CD4-positive, alpha-beta memory T cell (primary cell): ENCODE measurements at regions not wholly inside any gene's neighbourhood (a gene's known extent, or its start where the extent isn't known, plus 50 kb on each side); places are given as distances from the start of the nearest gene placed in this dataset.

Experiments used
- CTCF ChIA-PET: fragments of 350-600 bp; sonication (Branson Sonifier 250); formaldehyde crosslinking; loops from one replicate; lab custom pipeline; 2021; ENCODE audit warnings: inconsistent platforms; ENCODE audit not compliant: partially characterized antibody; lab: Charles Lee
- POLR2A ChIA-PET: fragments of 350-600 bp; sonication (Branson Sonifier 250); formaldehyde crosslinking; loops from one replicate; lab custom pipeline; 2021; ENCODE audit not compliant: partially characterized antibody; lab: Charles Lee
- DNase-seq, 5 donors: peaks; one replicate each; pipeline versions ENCODE4 v3.0.0 to v3.0.0-alpha.2; 2020 to 2022; ENCODE audit warnings: mixed read lengths in 1 of 5
- H3K27ac ChIP-seq: one replicate; pipeline ENCODE4 v1.7.0; 2013; ENCODE audit warnings: low read depth, low read length
- H3K27me3 ChIP-seq: 2 replicates; pipeline ENCODE4 v1.7.0; 2013; ENCODE audit warnings: mild to moderate bottlenecking, low read length, moderate library complexity; ENCODE audit not compliant: insufficient read depth
- H3K36me3 ChIP-seq: 2 replicates; pipeline ENCODE4 v1.7.0; 2013; ENCODE audit warnings: mild to moderate bottlenecking, low read length, moderate library complexity; ENCODE audit not compliant: insufficient read depth
- H3K4me1 ChIP-seq: 2 replicates; pipeline ENCODE4 v1.7.0; 2013; ENCODE audit warnings: mild to moderate bottlenecking, low read length, moderate library complexity; ENCODE audit not compliant: insufficient read depth
- H3K4me3 ChIP-seq, 2 donors: one replicate each; pipeline ENCODE4 v1.7.0; 2013; ENCODE audit warnings: low read length in 2 of 2, mild to moderate bottlenecking in 1 of 2
- H3K9me3 ChIP-seq, 2 donors: one replicate each; pipeline ENCODE4 v1.7.0; 2013; ENCODE audit warnings: low read length in 2 of 2, control low read depth in 1 of 2; ENCODE audit not compliant: control insufficient read depth in 1 of 2
- H3K27ac Mint-ChIP-seq, 7 donors: one replicate each; pipeline ENCODE4 v1.8.0; 2020 to 2021; ENCODE audit warnings: mixed read lengths in 7 of 7, mild to moderate bottlenecking in 6 of 7, inconsistent platforms in 3 of 7, moderate library complexity in 3 of 7
- H3K27me3 Mint-ChIP-seq, 2 donors: one replicate each; pipeline ENCODE4 v1.8.0; 2020 to 2021; ENCODE audit warnings: mixed read lengths in 2 of 2
- H3K36me3 Mint-ChIP-seq, 2 donors: one replicate each; pipeline ENCODE4 v1.8.0; 2020 to 2021; ENCODE audit warnings: mixed read lengths in 2 of 2, inconsistent platforms in 1 of 2, mild to moderate bottlenecking in 1 of 2
- H3K4me1 Mint-ChIP-seq, 4 donors: one replicate each; pipeline ENCODE4 v1.8.0; 2020 to 2021; ENCODE audit warnings: mixed read lengths in 4 of 4, mild to moderate bottlenecking in 1 of 4
- H3K4me3 Mint-ChIP-seq, 8 donors: one replicate each; pipeline ENCODE4 v1.8.0; 2020 to 2021; ENCODE audit warnings: mixed read lengths in 8 of 8, mild to moderate bottlenecking in 7 of 8, moderate library complexity in 6 of 8, inconsistent platforms in 3 of 8
- H3K9me3 Mint-ChIP-seq, 8 donors: one replicate each; pipeline ENCODE4 v1.8.0; 2020 to 2021; ENCODE audit warnings: mixed read lengths in 8 of 8, mild to moderate bottlenecking in 5 of 8, inconsistent platforms in 3 of 8, moderate library complexity in 1 of 8
- intact Hi-C: fragments of 100-400 bp; cut with micrococcal nuclease; formaldehyde crosslinking; loops from one replicate; pipeline ENCODE4 v1.15.1; 2023

DNA sequence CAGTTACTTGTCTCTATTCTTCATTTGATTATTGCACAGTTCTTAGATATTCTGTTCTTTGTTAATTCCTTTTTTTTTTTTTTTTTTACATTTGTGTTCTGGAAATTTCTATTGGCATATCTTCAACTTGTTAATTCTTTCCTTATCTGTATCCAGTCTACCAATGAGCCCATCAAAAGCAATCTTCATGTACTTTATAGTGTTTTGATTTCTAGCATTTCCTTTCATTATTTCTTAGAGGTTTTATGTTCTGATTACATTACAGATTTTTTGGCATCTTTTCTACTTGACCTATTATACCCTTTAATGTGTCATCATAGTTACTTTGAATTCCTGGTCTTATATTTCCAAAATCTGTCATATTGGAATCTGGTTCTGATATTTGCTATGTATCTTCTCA, 2194.8 kb downstream of the PCDH9 start:
- intact Hi-C loops, result no loop called here
- ChIA-PET POLR2A (no interaction called here), CTCF (no interaction called here)
- Mint-ChIP-seq H3K4me3 (no peak overlapping the region), H3K9me3 (peaks cover 0 to 37% (median 16%) of the 10 kb centered on the region in 8 donors), H3K36me3 (no peaks in the 10 kb centered on the region), H3K27ac (no peak overlapping the region), H3K4me1 (no peaks in the 10 kb centered on the region), H3K27me3 (no peaks in the 10 kb centered on the region)
- Histone ChIP-seq H3K9me3 (no peaks in the 10 kb centered on the region), H3K36me3 (no peaks in the 10 kb centered on the region), H3K27ac (no peak overlapping the region), H3K27me3 (no peaks in the 10 kb centered on the region), H3K4me1 (no peaks in the 10 kb centered on the region), H3K4me3 (no peak overlapping the region)
- no peak for DNase-seq

DNA sequence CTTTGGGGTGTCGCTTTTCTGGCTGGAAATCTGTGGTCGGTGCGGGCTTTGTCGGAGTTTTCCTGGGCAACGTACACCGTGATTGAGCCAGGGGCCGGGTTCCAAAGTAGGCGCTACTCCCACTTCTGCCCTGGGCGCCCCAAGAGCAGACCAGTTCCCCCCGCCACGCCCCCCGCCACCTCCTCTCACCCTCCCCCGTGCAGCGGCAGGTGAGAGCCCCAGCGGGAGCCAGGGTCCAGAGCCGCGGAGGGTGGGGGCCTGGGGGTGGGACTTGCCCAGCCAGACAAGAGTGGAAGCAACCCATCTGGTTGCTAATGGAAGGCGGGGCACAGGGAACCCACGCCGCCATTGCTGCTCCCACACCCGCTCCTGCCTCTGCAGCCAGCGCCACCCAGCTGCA, 2195.9 kb downstream of the PCDH9 start:
- intact Hi-C loops, result no loop called here
- Mint-ChIP-seq H3K27ac (no peak overlapping the region), H3K4me1 (no peaks in the 10 kb centered on the region), H3K36me3 (no peaks in the 10 kb centered on the region), H3K4me3 (no peak overlapping the region), H3K9me3 (peaks cover 0 to 40% (median 21%) of the 10 kb centered on the region in 8 donors), H3K27me3 (no peaks in the 10 kb centered on the region)
- no peak overlapping the region for H3K4me3 ChIP-seq
- H3K36me3 ChIP-seq, result no peaks in the 10 kb centered on the region
- no peak for DNase-seq
- ChIA-PET CTCF (no interaction called here), POLR2A (no interaction called here)
- no peaks in the 10 kb centered on the region for H3K4me1 ChIP-seq
- no peaks in the 10 kb centered on the region for H3K27me3 ChIP-seq
- H3K9me3 ChIP-seq, result no peaks in the 10 kb centered on the region
- H3K27ac ChIP-seq, result no peak overlapping the region

DNA sequence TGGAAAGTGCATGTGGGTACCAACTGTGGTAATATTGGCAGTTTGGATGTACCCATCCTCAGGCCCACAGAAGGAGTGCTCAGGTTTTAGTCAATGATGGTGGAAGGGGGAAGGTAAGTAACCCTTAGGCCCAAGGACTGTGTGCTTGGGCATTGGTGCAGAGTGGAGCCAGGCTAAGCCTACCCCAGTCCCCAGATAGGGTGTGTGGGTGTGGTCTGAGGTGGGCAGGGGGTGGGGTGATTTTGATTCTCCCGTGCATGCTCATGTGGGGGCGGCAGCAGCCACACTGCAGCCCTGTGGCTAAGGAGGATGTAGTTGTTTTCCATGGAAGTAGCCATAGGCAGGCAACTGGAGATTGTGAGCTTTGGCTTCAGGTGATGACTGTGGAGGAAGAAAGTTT, 2197.3 kb downstream of the PCDH9 start:
- no peak overlapping the region for H3K27ac Mint-ChIP-seq
- H3K4me3 Mint-ChIP-seq, result no peak overlapping the region
- H3K9me3 ChIP-seq, result no peaks in the 10 kb centered on the region
- H3K9me3 Mint-ChIP-seq, result peaks cover 0 to 43% (median 21%) of the 10 kb centered on the region in 8 donors
- intact Hi-C loops, result no loop called here
- H3K4me3 ChIP-seq, result no peak overlapping the region
- H3K27me3 Mint-ChIP-seq, result no peaks in the 10 kb centered on the region
- DNase-seq, result no peak
- ChIA-PET CTCF (no interaction called here), POLR2A (no interaction called here)
- no peaks in the 10 kb centered on the region for H3K4me1 ChIP-seq
- no peak overlapping the region for H3K27ac ChIP-seq
- no peaks in the 10 kb centered on the region for H3K4me1 Mint-ChIP-seq
- no peaks in the 10 kb centered on the region for H3K36me3 Mint-ChIP-seq
- no peaks in the 10 kb centered on the region for H3K27me3 ChIP-seq
- H3K36me3 ChIP-seq, result no peaks in the 10 kb centered on the region

DNA sequence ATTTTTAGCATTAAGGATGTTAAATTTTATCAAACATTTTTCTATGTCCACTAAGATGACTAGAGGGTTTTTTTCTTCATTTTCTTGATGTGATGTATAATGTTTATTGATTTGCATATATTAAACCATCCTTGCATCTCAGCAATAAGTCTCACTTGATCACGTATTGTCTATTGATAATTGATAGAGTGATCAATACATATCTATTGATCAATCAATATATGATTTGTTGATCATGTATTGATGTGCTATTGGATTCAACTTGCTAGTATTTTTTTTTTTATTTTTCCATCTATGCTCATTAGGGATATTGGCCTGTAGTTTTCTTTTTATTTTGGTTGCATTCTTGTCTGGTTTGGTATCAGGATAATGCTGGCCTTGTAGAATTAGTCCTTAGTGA, 2202.0 kb downstream of the PCDH9 start:
- Histone ChIP-seq H3K27me3 (no peaks in the 10 kb centered on the region), H3K36me3 (no peaks in the 10 kb centered on the region), H3K27ac (no peak overlapping the region), H3K4me1 (no peaks in the 10 kb centered on the region), H3K9me3 (no peaks in the 10 kb centered on the region), H3K4me3 (no peak overlapping the region)
- ChIA-PET CTCF (no interaction called here), POLR2A (no interaction called here)
- no peaks in the 10 kb centered on the region for H3K27me3 Mint-ChIP-seq
- no peak overlapping the region for H3K4me3 Mint-ChIP-seq
- H3K36me3 Mint-ChIP-seq, result no peaks in the 10 kb centered on the region
- no peaks in the 10 kb centered on the region for H3K4me1 Mint-ChIP-seq
- no peak overlapping the region for H3K27ac Mint-ChIP-seq
- DNase-seq, result no peak
- peaks cover 0 to 32% (median 18%) of the 10 kb centered on the region in 8 donors for H3K9me3 Mint-ChIP-seq
- intact Hi-C loops, result no loop called here

DNA sequence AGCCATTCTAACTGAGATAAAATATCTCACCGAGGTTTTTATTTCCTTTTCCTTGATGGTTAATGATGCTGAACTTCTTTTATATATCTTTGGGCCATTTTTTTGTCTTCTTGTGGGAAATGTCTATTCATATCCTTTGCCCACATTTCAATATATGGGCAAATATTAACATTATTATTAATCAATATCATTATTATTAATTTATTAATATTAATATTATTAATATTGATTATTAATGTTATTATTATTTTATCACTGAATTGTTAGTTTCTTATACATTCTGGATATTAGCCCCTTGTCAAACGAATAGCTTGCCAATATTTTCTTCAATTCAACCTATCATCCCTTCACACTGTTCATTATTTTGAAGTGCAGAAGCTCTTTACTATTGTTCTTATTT, 2203.6 kb downstream of the PCDH9 start:
- Histone ChIP-seq H3K4me3 (no peak overlapping the region), H3K4me1 (no peaks in the 10 kb centered on the region), H3K27ac (no peak overlapping the region), H3K36me3 (no peaks in the 10 kb centered on the region), H3K27me3 (no peaks in the 10 kb centered on the region), H3K9me3 (no peaks in the 10 kb centered on the region)
- intact Hi-C loops, result no loop called here
- ChIA-PET CTCF (no interaction called here), POLR2A (no interaction called here)
- no peaks in the 10 kb centered on the region for H3K27me3 Mint-ChIP-seq
- peaks cover 0 to 38% (median 16%) of the 10 kb centered on the region in 8 donors for H3K9me3 Mint-ChIP-seq
- no peak overlapping the region for H3K27ac Mint-ChIP-seq
- H3K4me1 Mint-ChIP-seq, result no peaks in the 10 kb centered on the region
- DNase-seq, result no peak
- no peak overlapping the region for H3K4me3 Mint-ChIP-seq
- no peaks in the 10 kb centered on the region for H3K36me3 Mint-ChIP-seq

DNA sequence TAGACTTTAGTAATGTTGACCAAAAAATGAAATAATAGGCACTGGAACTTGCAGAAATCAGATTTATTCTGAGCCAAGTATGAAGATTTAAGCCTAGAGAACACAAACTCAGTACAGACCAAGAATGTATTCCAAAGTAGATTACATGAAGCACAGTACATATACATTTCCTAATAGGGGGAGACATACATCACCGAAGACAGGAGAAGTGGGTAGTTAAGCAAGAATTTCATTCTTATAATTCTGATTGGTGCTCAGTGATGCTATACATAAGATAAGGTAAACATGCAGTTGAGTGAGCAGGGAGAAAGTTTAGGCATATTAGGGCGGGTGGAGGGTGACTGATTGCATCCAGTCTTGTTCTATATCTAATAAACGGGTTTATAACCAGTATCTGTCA, 2218.8 kb downstream of the PCDH9 start:
- intact Hi-C loops, result no loop called here
- Mint-ChIP-seq H3K4me3 (no peak overlapping the region), H3K27me3 (no peaks in the 10 kb centered on the region), H3K4me1 (no peaks in the 10 kb centered on the region), H3K9me3 (peaks cover 0 to 16% (median 4%) of the 10 kb centered on the region in 8 donors), H3K27ac (no peak overlapping the region), H3K36me3 (no peaks in the 10 kb centered on the region)
- Histone ChIP-seq H3K4me1 (no peaks in the 10 kb centered on the region), H3K4me3 (no peak overlapping the region), H3K27me3 (no peaks in the 10 kb centered on the region), H3K36me3 (no peaks in the 10 kb centered on the region), H3K9me3 (no peaks in the 10 kb centered on the region), H3K27ac (no peak overlapping the region)
- ChIA-PET POLR2A (no interaction called here), CTCF (no interaction called here)
- DNase-seq, result no peak

DNA sequence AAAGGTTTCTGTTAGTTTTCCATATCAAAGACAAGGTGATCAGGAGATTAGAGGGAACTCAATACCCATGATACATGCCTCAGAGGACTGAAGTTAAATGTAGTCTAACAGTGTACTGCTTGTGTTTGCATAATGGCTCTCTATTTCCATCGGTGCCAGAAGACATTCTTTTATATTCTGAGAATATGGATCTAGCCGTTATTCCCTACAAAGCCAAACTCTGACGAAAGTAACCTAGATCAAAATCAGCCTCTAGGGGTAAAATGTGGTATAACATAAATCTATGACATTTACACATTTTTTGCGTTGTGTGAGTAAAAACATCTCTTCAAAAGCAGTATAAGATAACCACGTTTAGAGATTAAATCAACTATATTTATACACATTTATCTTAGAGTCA, 2232.7 kb downstream of the PCDH9 start:
- no peak for DNase-seq
- peaks cover 0 to 18% (median 6%) of the 10 kb centered on the region in 8 donors for H3K9me3 Mint-ChIP-seq
- Histone ChIP-seq H3K27ac (no peak overlapping the region), H3K27me3 (no peaks in the 10 kb centered on the region), H3K4me3 (no peak overlapping the region), H3K4me1 (no peaks in the 10 kb centered on the region), H3K9me3 (no peaks in the 10 kb centered on the region), H3K36me3 (no peaks in the 10 kb centered on the region)
- ChIA-PET POLR2A (no interaction called here), CTCF (no interaction called here)
- no peaks in the 10 kb centered on the region for H3K27me3 Mint-ChIP-seq
- no peaks in the 10 kb centered on the region for H3K36me3 Mint-ChIP-seq
- no peaks in the 10 kb centered on the region for H3K4me1 Mint-ChIP-seq
- intact Hi-C loops, result no loop called here
- H3K4me3 Mint-ChIP-seq, result no peak overlapping the region
- H3K27ac Mint-ChIP-seq, result no peak overlapping the region

DNA sequence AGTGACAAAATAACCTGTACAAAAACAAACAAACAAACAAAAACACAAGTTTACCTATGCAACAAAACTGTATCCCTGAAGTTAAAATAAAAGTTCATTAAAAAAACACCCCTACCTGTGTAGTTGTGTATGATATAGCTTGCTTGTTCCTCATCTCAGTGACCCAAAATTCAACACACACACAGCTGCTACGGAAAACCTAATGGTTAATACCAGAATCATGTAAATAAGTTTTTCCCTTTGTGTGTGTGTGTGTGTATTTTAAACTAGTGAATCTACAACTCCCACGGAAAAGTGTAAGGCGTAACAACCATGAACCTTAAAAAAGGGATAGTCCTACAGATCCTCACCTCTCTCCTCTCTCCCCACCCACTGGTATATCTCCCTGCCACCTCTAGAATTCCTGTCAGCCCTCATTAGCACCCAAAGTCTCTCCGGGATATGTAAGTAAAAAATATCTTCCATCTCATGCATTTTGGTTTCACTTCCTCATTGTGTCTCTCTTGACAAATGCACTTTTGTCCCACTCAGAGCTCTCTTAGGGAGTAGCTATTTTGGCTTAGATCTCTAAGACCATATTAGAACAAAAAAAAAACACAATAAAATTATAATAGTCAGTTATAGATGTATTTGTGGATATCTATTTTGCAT, 2236.5 kb downstream of the PCDH9 start:
- H3K4me3 ChIP-seq, result no peak overlapping the region
- no peaks in the 10 kb centered on the region for H3K4me1 Mint-ChIP-seq
- no peaks in the 10 kb centered on the region for H3K27me3 ChIP-seq
- peaks cover 0 to 18% (median 6%) of the 10 kb centered on the region in 8 donors for H3K9me3 Mint-ChIP-seq
- no peaks in the 10 kb centered on the region for H3K9me3 ChIP-seq
- H3K27ac ChIP-seq, result no peak overlapping the region
- no peaks in the 10 kb centered on the region for H3K4me1 ChIP-seq
- DNase-seq, result no peak
- intact Hi-C loops, result no loop called here
- H3K36me3 Mint-ChIP-seq, result no peaks in the 10 kb centered on the region
- no peak overlapping the region for H3K27ac Mint-ChIP-seq
- ChIA-PET POLR2A (no interaction called here), CTCF (no interaction called here)
- no peaks in the 10 kb centered on the region for H3K36me3 ChIP-seq
- H3K4me3 Mint-ChIP-seq, result no peak overlapping the region
- no peaks in the 10 kb centered on the region for H3K27me3 Mint-ChIP-seq
